ENCODE measurements at regions not wholly inside any gene's neighbourhood (a gene's known extent, or its start where the extent isn't known, plus 50 kb on each side); places are given as distances from the start of the nearest gene placed in this dataset.
"Not testable (repeated sequence)": the region's sequence is repeated elsewhere in the genome, so short reads cannot be mapped to it uniquely, and the experiment has no call there.

DNA sequence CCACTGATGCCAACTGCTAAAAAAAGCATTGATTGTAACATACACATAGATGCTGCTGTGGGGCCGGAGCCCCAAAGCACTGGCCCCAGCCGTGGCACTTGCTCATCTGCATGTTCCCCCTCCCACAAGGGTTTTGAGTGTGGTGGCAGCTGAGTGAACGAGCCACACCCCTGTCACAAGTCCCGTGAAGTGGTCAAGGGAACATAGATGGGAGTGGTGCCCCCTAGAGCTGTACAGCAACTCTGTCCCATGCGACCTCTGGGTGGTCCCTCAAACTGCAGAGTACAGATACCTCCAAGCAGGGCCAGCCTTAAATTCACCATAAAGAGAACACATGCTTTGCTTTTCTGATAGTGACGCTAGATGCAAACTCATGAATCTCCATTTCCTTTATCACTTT, 503.3 kb upstream of the NRP1 start:
- TF ChIP-seq, protein P1, sequence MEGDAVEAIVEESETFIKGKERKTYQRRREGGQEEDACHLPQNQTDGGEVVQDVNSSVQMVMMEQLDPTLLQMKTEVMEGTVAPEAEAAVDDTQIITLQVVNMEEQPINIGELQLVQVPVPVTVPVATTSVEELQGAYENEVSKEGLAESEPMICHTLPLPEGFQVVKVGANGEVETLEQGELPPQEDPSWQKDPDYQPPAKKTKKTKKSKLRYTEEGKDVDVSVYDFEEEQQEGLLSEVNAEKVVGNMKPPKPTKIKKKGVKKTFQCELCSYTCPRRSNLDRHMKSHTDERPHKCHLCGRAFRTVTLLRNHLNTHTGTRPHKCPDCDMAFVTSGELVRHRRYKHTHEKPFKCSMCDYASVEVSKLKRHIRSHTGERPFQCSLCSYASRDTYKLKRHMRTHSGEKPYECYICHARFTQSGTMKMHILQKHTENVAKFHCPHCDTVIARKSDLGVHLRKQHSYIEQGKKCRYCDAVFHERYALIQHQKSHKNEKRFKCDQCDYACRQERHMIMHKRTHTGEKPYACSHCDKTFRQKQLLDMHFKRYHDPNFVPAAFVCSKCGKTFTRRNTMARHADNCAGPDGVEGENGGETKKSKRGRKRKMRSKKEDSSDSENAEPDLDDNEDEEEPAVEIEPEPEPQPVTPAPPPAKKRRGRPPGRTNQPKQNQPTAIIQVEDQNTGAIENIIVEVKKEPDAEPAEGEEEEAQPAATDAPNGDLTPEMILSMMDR (IDR thresholded peaks at IDR 0.05; ENCODE audit: insufficient read depth, low read depth, low read length, missing control alignments), result no peak
- DNase-seq (ENCODE audit: low read depth), result no peak
- H3K4me3 ChIP-seq (ENCODE audit: low read length), result no peak overlapping the region

DNA sequence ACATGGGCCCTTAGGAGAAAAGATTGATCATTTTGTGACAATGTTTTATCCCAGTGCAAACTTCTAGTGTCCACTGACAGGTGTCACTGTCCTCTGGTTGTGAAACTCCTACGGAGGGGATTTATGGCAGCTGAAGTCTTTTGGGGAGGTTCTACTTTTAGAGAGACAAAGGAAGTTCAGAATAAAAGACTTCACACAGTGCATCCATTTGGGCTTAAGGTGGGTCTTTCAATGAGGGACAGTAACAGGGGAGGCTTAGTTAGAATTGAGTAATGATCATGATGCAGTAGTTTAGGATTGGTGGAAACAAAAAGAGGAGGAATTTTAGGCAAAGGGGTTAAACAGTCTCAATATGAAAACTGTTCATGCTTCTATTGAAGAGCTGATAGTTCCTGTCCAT, 501.1 kb upstream of the NRP1 start:
- DNase-seq (ENCODE audit: low read depth), result no peak
- TF ChIP-seq, protein P1 (IDR thresholded peaks at IDR 0.05; ENCODE audit: insufficient read depth, low read depth, low read length, missing control alignments), result no peak
- H3K4me3 ChIP-seq (ENCODE audit: low read length), result no peak overlapping the region

DNA sequence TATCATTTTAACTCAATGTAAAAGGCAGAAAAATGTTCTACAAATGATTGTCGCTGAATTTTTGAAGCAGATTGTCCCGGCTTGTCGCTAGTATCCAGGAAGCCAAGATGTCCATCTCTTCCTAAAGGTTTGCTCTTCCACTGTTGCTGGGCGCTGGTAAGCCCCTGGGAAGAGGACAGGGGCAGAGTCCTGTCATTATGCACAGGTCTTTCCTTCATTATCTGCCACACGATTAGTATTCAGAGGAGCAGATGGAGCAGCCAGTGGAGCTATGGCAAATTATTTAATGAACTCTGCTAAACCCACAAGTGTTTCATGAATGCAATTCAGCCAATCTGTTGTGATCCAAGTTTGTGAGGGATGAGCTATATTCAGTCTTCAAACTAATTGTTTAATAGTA, 499.1 kb upstream of the NRP1 start:
- no peak for DNase-seq (ENCODE audit: low read depth)
- no peak overlapping the region for H3K4me3 ChIP-seq (ENCODE audit: low read length)
- TF ChIP-seq, protein P1 (IDR thresholded peaks at IDR 0.05; ENCODE audit: insufficient read depth, low read depth, low read length, missing control alignments), result no peak

DNA sequence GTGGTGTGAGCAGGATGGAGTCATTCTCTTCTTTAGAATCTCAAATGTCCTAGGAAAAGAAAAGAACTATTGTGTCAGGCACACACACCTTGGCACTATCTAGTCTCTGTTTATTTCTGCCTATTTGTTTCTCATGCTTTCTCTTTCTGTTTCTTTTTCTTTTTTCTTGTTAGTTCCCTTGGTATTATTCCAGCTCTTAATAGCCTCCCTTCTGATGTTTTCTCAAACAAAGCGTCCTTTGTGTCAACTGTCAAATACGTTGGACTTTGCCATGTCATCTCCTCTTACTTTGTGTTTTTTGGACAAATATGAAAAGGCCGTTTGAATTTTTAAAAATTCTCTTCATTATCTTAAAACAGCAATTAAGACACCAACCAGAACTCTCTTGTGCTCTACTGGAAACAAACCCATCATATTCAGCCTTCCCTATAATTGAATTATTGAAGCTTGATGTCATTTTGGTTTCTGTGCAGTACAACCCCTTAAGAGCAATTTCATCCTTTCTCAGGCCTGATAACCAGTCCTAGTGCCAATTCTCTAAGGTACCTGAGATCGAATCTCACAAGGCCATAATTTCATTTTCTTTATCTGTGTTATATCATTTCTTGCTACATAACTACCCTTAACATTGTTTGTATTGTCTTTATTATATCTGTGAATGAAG, 497.8 kb upstream of the NRP1 start:
- DNase-seq (ENCODE audit: low read depth), result no peak
- H3K4me3 ChIP-seq (ENCODE audit: low read length), result no peak overlapping the region
- TF ChIP-seq, protein P1 (IDR thresholded peaks at IDR 0.05; ENCODE audit: insufficient read depth, low read depth, low read length, missing control alignments), result no peak

DNA sequence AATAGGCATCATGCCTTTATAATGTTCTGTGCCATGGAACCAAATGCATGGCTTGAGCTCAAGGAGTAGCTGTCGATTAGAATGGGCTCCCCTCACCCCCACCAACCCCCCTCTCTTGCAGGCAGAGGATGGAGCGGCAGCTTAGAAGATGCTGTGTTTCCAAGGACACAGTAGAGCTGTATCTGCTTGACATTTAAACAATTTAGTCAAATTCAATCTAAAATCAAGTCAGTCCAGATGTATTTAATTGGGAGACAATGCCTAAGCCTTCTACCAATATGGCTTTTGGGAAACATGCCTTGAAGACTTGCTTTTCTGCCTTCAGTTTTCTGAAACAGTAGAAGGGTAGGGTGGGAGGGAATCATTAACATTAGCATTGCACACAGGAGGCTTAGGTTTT, 497.1 kb upstream of the NRP1 start:
- TF ChIP-seq, protein P1 (IDR thresholded peaks at IDR 0.05; ENCODE audit: insufficient read depth, low read depth, low read length, missing control alignments), result no peak
- DNase-seq (ENCODE audit: low read depth), result no peak
- H3K4me3 ChIP-seq (ENCODE audit: low read length), result no peak overlapping the region

DNA sequence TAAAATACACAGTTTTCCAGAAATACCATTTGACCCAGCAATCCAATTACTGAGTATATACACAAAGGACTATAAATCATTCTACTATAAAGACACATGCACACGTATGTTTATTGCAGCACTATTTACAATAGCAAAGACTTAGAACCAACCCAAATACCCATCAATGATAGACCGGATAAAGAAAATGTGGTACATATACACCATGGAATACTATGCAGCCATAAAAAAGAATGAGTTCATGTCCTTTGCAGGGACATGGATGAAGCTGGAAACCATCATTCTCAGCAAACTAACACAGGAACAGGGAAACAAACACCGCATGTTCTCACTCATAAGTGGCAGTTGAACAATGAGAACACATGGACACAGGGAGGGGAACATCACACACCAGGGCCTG, 495.4 kb upstream of the NRP1 start:
- H3K4me3 ChIP-seq (ENCODE audit: low read length); DNase-seq (ENCODE audit: low read depth): not testable (repeated sequence)

DNA sequence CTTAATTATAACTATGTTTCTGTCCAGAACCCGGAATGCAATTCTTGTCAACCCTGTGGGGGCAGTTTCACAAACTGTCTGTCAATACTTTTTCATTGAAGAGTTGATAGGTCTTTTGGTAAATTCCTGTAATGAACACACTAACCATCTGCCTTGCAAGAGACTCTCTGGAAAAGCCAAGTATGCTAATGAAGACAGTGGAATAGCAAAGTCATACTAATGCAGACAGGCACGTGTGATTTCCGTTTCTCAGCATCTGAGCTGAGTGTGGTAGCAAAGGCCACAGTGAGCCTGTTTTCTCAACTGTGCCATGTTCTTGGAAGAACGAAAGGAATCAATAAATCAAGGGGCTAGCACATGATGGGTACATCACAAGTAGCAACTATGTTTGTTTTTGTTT, 494.1 kb upstream of the NRP1 start:
- TF ChIP-seq, protein P1 (IDR thresholded peaks at IDR 0.05; ENCODE audit: insufficient read depth, low read depth, low read length, missing control alignments), result no peak
- no peak overlapping the region for H3K4me3 ChIP-seq (ENCODE audit: low read length)
- DNase-seq (ENCODE audit: low read depth), result no peak

All from epithelial cell of esophagus (primary cell).